ENCODE measurements at regions not wholly inside any gene's neighbourhood (a gene's known extent, or its start where the extent isn't known, plus 50 kb on each side); places are given as distances from the start of the nearest gene placed in this dataset.
"Not testable (repeated sequence)": the region's sequence is repeated elsewhere in the genome, so short reads cannot be mapped to it uniquely, and the experiment has no call there.

- Histone ChIP-seq H3K79me2 (ENCODE audit: insufficient read depth, low read length) (no peaks in the 10 kb centered on the region), H3K27ac (ENCODE audit: low read depth, low read length) (no peak overlapping the region), H3K36me3 (ENCODE audit: control insufficient read depth in 1 of 2, insufficient read depth in 2 of 2, low read length in 2 of 2) (no peaks in the 10 kb centered on the region), H3K9me2 (ENCODE audit: insufficient read depth) (no peaks in the 10 kb centered on the region), H2AFZ (ENCODE audit: low read depth, low read length, poor library complexity, severe bottlenecking) (no peak overlapping the region), H3K4me2 (ENCODE audit: low read length) (no peak overlapping the region), H3K9me3 (ENCODE audit: control insufficient read depth in 1 of 2, insufficient read depth in 1 of 2, low read depth in 1 of 2, low read length in 2 of 2) (no peaks in the 10 kb centered on the region), H3K4me3 (replicated peaks in 1 of 2; ENCODE audit: low read depth in 1 of 2, low read length in 2 of 2) (no peak overlapping the region), H3K9ac (ENCODE audit: low read length) (no peak overlapping the region), H4K20me1 (ENCODE audit: insufficient read depth) (no peaks in the 10 kb centered on the region), H3K4me1 (ENCODE audit: control insufficient read depth in 1 of 2, insufficient read depth in 2 of 2, low read length in 2 of 2) (no peaks in the 10 kb centered on the region), H3K27me3 (ENCODE audit: insufficient read depth, low read length) (0 out of 2 replicates have a peak, but pooled peaks cover 3% of the 10 kb centered on the region)
- TF ChIP-seq POLR2AphosphoS5 (IDR thresholded peaks at IDR 0.05; ENCODE audit: low read depth, low read length): no peak
- ChIA-PET RAD21 (ENCODE audit: low non-redundant PET in 1 of 2, low total read pairs in 2 of 2, uncharacterized antibody in 2 of 2, unreplicated experiment in 2 of 2) (no interaction called here), CTCF (no interaction called here), POLR2A (no interaction called here)
- intact Hi-C loops (cut with micrococcal nuclease): no loop called here
- DNase-seq (ENCODE audit: low read depth, low spot score): no peak
- no TSS peak for BruUV-seq (replicated peaks)
- no peak for ATAC-seq
Measured at GRCh38 chr5:67636091-67636490, 439.5 kb upstream of the CD180 start.

- H3K9ac ChIP-seq (ENCODE audit: low read length); ATAC-seq; H3K79me2 ChIP-seq (ENCODE audit: insufficient read depth, low read length); intact Hi-C loops (cut with micrococcal nuclease); RAD21 ChIA-PET (ENCODE audit: low non-redundant PET in 1 of 2, low total read pairs in 2 of 2, uncharacterized antibody in 2 of 2, unreplicated experiment in 2 of 2); DNase-seq (ENCODE audit: low read depth, low spot score); H3K36me3 ChIP-seq (ENCODE audit: control insufficient read depth in 1 of 2, insufficient read depth in 2 of 2, low read length in 2 of 2); H3K27me3 ChIP-seq (ENCODE audit: insufficient read depth, low read length); H3K4me2 ChIP-seq (ENCODE audit: low read length); H4K20me1 ChIP-seq (ENCODE audit: insufficient read depth); H3K4me3 ChIP-seq (replicated peaks in 1 of 2; ENCODE audit: low read depth in 1 of 2, low read length in 2 of 2); H3K9me3 ChIP-seq (ENCODE audit: control insufficient read depth in 1 of 2, insufficient read depth in 1 of 2, low read depth in 1 of 2, low read length in 2 of 2); H3K4me1 ChIP-seq (ENCODE audit: control insufficient read depth in 1 of 2, insufficient read depth in 2 of 2, low read length in 2 of 2); H2AFZ ChIP-seq (ENCODE audit: low read depth, low read length, poor library complexity, severe bottlenecking); H3K27ac ChIP-seq (ENCODE audit: low read depth, low read length); BruUV-seq (replicated peaks); POLR2A ChIA-PET; CTCF ChIA-PET; H3K9me2 ChIP-seq (ENCODE audit: insufficient read depth): not testable (repeated sequence)
Measured at GRCh38 chr5:67627079-67627478, 430.5 kb upstream of the CD180 start.

- ATAC-seq (no peak), DNase-seq (ENCODE audit: low read depth, low spot score) (no peak)
- RAD21 ChIA-PET (ENCODE audit: low non-redundant PET in 1 of 2, low total read pairs in 2 of 2, uncharacterized antibody in 2 of 2, unreplicated experiment in 2 of 2): no interaction called here
- Histone ChIP-seq H2AFZ (ENCODE audit: low read depth, low read length, poor library complexity, severe bottlenecking) (no peak overlapping the region), H3K4me1 (ENCODE audit: control insufficient read depth in 1 of 2, insufficient read depth in 2 of 2, low read length in 2 of 2) (no peaks in the 10 kb centered on the region), H3K4me2 (ENCODE audit: low read length) (no peak overlapping the region), H4K20me1 (ENCODE audit: insufficient read depth) (no peaks in the 10 kb centered on the region), H3K9me2 (ENCODE audit: insufficient read depth) (no peaks in the 10 kb centered on the region), H3K27me3 (ENCODE audit: insufficient read depth, low read length) (no peaks in the 10 kb centered on the region), H3K9me3 (ENCODE audit: control insufficient read depth in 1 of 2, insufficient read depth in 1 of 2, low read depth in 1 of 2, low read length in 2 of 2) (no peaks in the 10 kb centered on the region), H3K79me2 (ENCODE audit: insufficient read depth, low read length) (no peaks in the 10 kb centered on the region), H3K9ac (ENCODE audit: low read length) (no peak overlapping the region), H3K4me3 (replicated peaks in 1 of 2; ENCODE audit: low read depth in 1 of 2, low read length in 2 of 2) (no peak overlapping the region), H3K27ac (ENCODE audit: low read depth, low read length) (no peak overlapping the region), H3K36me3 (ENCODE audit: control insufficient read depth in 1 of 2, insufficient read depth in 2 of 2, low read length in 2 of 2) (no peaks in the 10 kb centered on the region)
- no TSS peak for BruUV-seq (replicated peaks)
- CTCF ChIA-PET: no interaction called here
- TF ChIP-seq CEBPB (IDR thresholded peaks at IDR 0.05; ENCODE audit: low read depth): no peak
- no peak for TF ChIP-seq ZFX (IDR thresholded peaks at IDR 0.05)
- TF ChIP-seq ATF3 (IDR thresholded peaks at IDR 0.05): no peak
- no peak for TF ChIP-seq YY1 (IDR thresholded peaks at IDR 0.05; ENCODE audit: extremely low read depth, insufficient replicate concordance, low read depth, low read length)
- intact Hi-C loops (cut with micrococcal nuclease): no loop called here
- POLR2A ChIA-PET: no interaction called here
Measured at GRCh38 chr5:67623078-67623477, 426.5 kb upstream of the CD180 start.
